GM21619 (cell line): ENCODE measurements at regions not wholly inside any gene's neighbourhood (a gene's known extent, or its start where the extent isn't known, plus 50 kb on each side); places are given as distances from the start of the nearest gene placed in this dataset.

Experiments
- ATAC-seq: cut with Tn5 transposase; IDR thresholded peaks from one replicate; pipeline ENCODE4 v1.9.1; 2021; ENCODE audit not compliant: unreplicated experiment

- ATAC-seq = no peak
Observed at GRCh38 chr2:134134827-134135226, 119.0 kb upstream of the MGAT5 start.

- no peak for ATAC-seq
Observed at GRCh38 chr2:134135793-134136192, 118.1 kb upstream of the MGAT5 start.

DNA sequence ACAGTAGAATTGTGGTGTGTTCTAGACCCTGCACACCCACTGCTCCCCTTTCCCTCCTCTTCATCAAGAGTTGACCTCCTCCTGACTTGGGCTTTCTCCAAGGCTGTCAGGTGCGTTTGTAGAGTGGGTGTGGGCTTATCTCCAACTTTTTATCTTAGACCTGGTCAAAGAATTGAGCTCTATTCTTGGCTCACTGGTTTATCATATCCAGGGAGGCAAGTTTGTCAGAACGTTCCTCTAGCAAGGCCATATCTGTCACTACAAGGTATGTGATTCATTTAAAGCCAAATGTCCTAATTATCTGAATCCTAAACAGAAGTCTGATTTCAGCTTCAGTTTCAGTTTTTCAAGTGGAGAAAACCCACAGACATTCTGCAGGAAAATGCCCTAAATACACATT lies 117.1 kb upstream of the MGAT5 start:
- ATAC-seq = no peak

GRCh38 chr2:134137182-134137611 lies 116.7 kb upstream of the MGAT5 start:
- no peak for ATAC-seq

DNA sequence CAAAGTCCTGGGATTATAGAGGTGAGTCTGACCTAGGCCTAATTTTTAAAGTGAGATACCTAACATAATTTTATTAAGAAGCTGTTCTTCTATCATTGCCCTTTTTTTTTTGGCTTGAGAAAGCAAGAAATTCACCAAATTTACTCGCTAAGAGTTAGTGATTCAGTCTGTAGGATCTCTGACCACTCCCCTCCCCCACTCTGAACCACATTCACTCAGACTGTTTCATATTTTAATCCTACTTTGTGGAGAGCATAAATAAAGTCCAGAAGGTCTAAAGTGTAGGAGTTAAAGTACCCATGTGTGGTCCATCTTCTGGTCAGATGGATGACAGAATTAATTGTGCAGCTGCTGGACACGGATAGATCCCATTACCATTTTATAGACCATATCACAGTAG lies 115.8 kb upstream of the MGAT5 start:
- ATAC-seq = no peak

- ATAC-seq = no peak
Observed at GRCh38 chr2:134139611-134140010, 114.3 kb upstream of the MGAT5 start.

DNA sequence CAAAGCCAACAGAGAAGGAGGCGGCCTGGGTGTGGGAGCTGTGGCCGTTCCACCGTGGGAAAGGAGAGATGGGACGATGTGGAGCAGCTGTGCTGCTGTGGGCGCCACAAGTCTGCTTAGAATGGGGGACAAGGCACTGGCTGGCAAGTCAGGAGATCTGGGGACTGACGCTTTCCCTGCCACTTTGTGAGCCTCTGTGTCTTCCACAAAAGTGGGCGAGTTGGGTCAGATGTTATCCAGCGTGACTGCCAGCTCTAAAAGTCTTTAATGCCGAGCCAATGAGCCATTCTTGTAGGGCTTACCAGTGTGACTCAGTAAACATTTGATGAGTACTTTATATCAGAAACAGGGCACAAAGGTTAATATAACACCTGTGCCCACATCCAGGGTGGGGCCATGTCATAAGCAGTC lies 113.6 kb upstream of the MGAT5 start:
- no peak for ATAC-seq

GRCh38 chr2:134141598-134142340 lies 112.1 kb upstream of the MGAT5 start:
- ATAC-seq = no peak

DNA sequence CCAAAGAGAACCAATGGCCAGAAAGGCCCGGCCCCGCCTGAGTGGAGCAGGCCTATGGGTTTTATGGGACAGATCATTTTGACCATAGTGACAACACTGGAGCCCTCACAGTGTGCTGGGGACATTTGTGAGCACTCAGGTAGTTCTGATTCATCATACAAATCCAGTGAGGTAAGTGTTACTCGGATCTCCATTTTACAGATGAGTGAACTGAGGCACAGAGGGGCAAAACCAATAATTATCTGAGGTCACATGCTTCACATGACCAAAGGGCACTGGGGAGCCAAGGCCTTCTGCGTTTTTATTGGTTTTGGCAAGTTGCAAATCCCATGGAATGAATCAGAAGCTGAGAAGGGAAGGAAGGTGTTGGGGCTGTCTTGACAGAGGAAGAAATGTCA lies 111.5 kb upstream of the MGAT5 start:
- ATAC-seq = no peak

DNA sequence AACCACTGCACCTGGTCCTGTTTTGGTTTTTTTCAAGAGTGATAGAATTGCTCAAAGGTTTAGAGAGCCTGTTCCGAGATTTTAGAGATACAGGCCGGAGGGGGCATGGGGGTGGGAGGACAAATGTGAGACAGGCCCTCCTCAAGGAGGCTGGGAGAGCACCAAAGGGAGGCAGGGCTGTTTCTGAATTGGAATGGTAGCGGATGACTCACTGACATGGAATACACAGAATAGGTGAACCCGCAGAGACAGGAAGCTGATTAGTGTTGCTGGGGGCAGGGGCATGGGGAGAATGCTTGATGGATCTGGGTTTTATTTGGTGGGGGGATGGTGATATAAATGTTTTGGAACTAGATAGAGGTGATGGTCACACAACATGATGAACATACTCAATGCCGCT lies 111.0 kb upstream of the MGAT5 start:
- no peak for ATAC-seq

DNA sequence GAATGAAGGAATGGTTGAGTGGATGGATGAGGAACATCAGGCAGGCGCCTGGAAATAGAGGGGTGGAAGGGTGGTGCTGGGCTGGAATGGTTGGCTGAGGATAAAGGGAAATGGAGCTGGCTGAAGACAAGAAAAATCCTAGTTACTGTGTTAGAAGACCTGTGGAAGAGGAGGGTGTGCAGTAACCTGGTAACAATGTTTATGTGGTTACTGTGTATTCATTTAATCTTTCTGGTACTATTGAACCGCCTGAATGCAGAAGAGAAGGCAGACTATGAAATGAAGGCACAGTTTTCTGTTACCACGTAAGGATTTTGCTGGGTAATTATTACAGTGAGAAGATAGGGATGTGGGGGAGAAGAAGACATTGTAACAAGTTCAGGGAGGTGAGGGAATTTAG lies 110.3 kb upstream of the MGAT5 start:
- no peak for ATAC-seq

GRCh38 chr2:134144081-134144596 lies 109.7 kb upstream of the MGAT5 start:
- ATAC-seq = no peak

- no peak for ATAC-seq
Observed at GRCh38 chr2:134144651-134145050, 109.2 kb upstream of the MGAT5 start.

DNA sequence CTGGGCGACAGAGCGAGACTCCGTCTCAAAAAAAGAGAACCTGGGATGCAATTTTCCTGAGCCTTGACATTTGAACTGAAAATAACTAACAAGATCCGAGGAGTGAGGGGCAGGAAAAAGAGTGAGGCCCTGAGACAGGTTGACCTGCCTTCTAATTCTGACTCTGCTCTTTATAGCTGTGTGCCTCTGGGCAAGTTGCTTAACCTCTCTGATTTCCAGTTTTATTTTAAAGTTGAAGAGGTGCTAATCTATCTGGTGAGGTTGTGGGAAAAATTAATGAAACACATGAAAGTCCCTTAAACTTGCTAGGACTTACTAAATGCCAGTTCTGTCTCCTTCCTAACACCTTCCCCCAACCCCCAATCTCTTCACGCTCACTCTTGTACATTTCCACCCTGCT lies 108.4 kb upstream of the MGAT5 start:
- ATAC-seq = no peak

DNA sequence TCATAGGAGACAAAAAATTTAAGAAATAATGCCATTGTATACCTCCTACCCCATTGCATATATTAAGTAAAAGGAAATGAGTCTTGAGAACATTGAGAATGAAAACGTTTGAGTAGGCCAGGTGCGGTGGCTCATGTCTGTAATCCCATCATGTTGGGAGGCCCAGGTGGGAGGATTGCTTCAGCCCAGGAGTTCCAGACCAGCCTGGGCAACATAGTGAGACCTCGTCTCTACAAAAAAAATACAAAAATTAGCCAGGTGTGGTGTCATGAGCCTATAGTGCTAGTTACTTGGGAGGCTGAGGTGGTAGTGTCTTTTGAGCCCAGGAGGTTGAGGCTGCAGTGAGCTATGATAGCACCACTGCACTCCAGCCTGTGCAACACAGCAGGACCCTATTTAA lies 107.7 kb upstream of the MGAT5 start:
- no peak for ATAC-seq

GRCh38 chr2:134146620-134147019 lies 107.3 kb upstream of the MGAT5 start:
- no peak for ATAC-seq

GRCh38 chr2:134148172-134148571 lies 105.7 kb upstream of the MGAT5 start:
- ATAC-seq = no peak

DNA sequence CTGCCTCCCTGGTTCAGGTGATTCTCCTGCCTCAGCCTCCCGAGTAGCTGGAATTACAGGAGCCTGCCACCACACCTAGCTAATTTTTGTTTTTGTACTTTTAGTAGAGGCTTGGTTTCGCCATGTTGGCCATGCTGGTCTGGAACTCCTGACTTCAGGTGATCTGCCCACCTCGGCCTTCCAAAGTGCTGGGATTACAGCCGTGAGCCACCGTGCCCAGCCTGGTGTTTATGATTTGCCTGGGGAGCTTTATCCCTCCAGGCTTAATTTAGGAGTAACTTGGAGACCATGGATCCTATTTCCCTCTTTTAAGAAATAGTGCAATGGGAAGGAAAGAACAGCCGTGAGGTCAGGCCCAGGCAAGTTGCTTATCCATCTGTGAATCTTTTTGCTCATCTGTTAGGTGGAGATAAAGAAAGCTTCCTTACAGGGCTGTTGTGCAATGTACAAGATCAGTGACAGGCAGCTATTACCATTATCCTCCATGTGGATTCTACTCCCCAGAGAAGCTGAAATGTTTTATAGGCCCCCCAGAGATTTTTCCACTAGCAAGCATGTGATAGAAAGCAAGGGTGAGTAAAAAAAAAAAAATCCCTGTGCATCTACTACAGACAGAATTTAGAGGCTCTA lies 104.9 kb upstream of the MGAT5 start:
- no peak for ATAC-seq

GRCh38 chr2:134149904-134150303 lies 104.0 kb upstream of the MGAT5 start:
- ATAC-seq = no peak

DNA sequence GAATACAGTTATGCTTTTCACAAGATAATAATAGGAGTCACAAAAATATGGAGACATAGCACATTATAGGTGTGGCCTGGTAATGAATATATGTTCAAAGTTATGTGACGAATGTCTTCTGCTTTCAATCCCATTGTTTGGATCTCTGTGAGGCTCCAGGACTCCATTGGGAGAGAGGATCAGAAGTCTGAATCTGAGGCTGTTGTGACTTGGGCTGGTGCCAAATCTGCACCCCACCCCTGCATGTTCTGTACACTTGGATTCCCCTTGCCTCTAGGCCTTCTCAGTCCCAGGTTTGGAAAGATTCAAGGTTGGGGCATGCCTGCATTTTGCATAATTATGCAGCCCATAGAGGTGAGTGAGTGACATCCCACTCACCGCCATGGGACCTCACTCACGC lies 103.1 kb upstream of the MGAT5 start:
- no peak for ATAC-seq

GRCh38 chr2:134152045-134153010 lies 101.5 kb upstream of the MGAT5 start:
- no peak for ATAC-seq
